ENCODE measurements at regions not wholly inside any gene's neighbourhood (a gene's known extent, or its start where the extent isn't known, plus 50 kb on each side); places are given as distances from the start of the nearest gene placed in this dataset.

DNA sequence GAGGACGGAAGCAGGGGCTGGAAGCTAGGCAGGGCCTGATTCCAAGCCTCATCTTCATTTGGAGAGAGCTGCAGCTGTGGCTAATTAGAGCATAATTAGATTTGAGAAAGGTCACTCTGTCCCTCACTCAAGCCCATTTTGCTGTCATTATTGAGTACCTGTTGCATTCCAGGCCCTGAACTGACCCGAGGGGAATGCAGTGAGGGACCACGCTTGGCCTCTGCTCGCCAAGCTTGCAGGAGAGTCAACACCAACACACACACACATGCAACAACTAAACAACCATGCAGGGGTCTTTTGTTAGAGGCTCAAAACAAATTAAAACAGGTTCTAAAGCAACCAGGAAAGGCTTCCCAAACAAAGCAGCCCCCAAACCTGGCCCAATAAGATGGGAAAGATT lies 52.7 kb upstream of the MAMLD1 start:
- no peak for DNase-seq
- Histone ChIP-seq H3K27ac (no peak overlapping the region), H3K27me3 (replicated peaks) (no peaks in the 10 kb centered on the region), H3K4me3 (ENCODE audit: low read depth, low read length) (no peak overlapping the region), H3K36me3 (replicated peaks) (no peaks in the 10 kb centered on the region)
- in situ Hi-C loops (cut with HindIII; ENCODE audit: low pct_ligation_motif_present, low sequenced_read_pairs) = no loop called here
- TF ChIP-seq, protein P1, sequence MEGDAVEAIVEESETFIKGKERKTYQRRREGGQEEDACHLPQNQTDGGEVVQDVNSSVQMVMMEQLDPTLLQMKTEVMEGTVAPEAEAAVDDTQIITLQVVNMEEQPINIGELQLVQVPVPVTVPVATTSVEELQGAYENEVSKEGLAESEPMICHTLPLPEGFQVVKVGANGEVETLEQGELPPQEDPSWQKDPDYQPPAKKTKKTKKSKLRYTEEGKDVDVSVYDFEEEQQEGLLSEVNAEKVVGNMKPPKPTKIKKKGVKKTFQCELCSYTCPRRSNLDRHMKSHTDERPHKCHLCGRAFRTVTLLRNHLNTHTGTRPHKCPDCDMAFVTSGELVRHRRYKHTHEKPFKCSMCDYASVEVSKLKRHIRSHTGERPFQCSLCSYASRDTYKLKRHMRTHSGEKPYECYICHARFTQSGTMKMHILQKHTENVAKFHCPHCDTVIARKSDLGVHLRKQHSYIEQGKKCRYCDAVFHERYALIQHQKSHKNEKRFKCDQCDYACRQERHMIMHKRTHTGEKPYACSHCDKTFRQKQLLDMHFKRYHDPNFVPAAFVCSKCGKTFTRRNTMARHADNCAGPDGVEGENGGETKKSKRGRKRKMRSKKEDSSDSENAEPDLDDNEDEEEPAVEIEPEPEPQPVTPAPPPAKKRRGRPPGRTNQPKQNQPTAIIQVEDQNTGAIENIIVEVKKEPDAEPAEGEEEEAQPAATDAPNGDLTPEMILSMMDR (IDR thresholded peaks at IDR 0.05; ENCODE audit: low read depth, low read length, missing control alignments) = no peak

DNA sequence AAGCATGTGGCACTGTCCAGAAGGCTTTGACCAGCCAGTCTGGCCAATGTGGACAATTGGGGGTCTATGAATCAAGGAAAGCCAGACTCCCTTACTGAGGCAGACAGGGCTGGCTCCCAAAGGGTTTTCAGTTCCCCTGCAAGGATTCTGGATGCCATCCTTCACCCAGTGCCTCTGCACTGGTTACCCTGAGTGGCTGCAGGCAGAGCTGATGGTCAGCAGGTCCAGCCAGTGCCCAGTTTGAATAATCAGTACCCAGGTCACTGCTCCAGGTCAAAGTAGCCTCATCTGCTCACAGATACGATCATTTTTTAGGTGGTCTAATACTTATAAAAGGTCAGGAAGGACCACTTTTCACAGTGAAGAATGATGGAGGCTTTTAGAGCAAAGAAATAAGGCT lies 52.2 kb upstream of the MAMLD1 start:
- Histone ChIP-seq H3K27ac (no peak overlapping the region), H3K27me3 (replicated peaks) (no peaks in the 10 kb centered on the region), H3K4me3 (ENCODE audit: low read depth, low read length) (no peak overlapping the region), H3K36me3 (replicated peaks) (no peaks in the 10 kb centered on the region)
- TF ChIP-seq, protein P1 (IDR thresholded peaks at IDR 0.05; ENCODE audit: low read depth, low read length, missing control alignments) = no peak
- in situ Hi-C loops (cut with HindIII; ENCODE audit: low pct_ligation_motif_present, low sequenced_read_pairs) = no loop called here
- DNase-seq = no peak

DNA sequence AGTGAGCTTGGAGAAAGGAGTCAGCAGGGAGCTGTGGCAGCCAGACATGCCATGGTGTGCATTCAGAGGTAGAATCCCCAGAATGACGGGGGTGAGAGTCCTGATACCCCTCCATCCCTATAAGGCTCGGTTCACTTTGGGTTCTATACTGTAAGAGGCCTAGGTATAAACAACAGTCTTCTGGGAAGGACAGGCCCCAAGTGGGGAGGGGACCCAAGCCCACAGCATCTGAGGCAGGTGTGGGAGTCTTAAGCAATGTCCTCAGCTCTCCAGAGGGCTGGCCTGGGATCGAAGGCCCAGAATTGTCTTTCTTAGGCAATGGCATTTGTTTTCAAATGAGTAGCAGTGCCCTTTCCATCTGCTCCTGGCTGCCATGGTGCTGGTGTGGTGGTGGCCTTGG lies 50.2 kb upstream of the MAMLD1 start:
- in situ Hi-C loops (cut with HindIII; ENCODE audit: low pct_ligation_motif_present, low sequenced_read_pairs) = no loop called here
- no peak for DNase-seq
- TF ChIP-seq, protein P1 (IDR thresholded peaks at IDR 0.05; ENCODE audit: low read depth, low read length, missing control alignments) = no peak
- Histone ChIP-seq H3K27me3 (replicated peaks) (no peaks in the 10 kb centered on the region), H3K27ac (no peak overlapping the region), H3K4me3 (ENCODE audit: low read depth, low read length) (no peak overlapping the region), H3K36me3 (replicated peaks) (no peaks in the 10 kb centered on the region)

Data from brain microvascular endothelial cell (primary cell).